Chondrocyte (in vitro differentiated cells): ENCODE measurements at regions not wholly inside any gene's neighbourhood (a gene's known extent, or its start where the extent isn't known, plus 50 kb on each side); places are given as distances from the start of the nearest gene placed in this dataset.
"Not testable (repeated sequence)": the region's sequence is repeated elsewhere in the genome, so short reads cannot be mapped to it uniquely, and the experiment has no call there.

ENCODE experiments used
- DNase-seq: peaks from one replicate; pipeline ENCODE4 v3.0.0; 2021; ENCODE audit warnings: mixed read lengths, low spot score
- H3K27ac Mint-ChIP-seq: one replicate; pipeline ENCODE4 v1.8.0; 2021; ENCODE audit warnings: mild to moderate bottlenecking, moderate library complexity, mixed read lengths; ENCODE audit not compliant: unreplicated experiment
- H3K27me3 Mint-ChIP-seq: 2 replicates; pipeline ENCODE4 v1.8.0; 2021; ENCODE audit warnings: low read depth, mixed read lengths
- H3K36me3 Mint-ChIP-seq: 2 replicates; pipeline ENCODE4 v1.8.0; 2021; ENCODE audit warnings: low read depth, mixed read lengths
- H3K4me1 Mint-ChIP-seq: 2 replicates; pipeline ENCODE4 v1.8.0; 2021; ENCODE audit warnings: low read depth, mild to moderate bottlenecking, mixed read lengths
- H3K4me3 Mint-ChIP-seq: one replicate; pipeline ENCODE4 v1.8.0; 2021; ENCODE audit warnings: mild to moderate bottlenecking, moderate library complexity, mixed read lengths; ENCODE audit not compliant: unreplicated experiment
- H3K9me3 Mint-ChIP-seq: 2 replicates; pipeline ENCODE4 v1.8.0; 2021; ENCODE audit warnings: low read depth, mixed read lengths
- CTCF ChIP-seq: fragments of 200-600 bp; sonication (generic); IDR thresholded peaks from 2 replicates; pipeline ENCODE4 v1.5.0; 2021; ENCODE audit warnings: antibody characterized with exemption, mild to moderate bottlenecking, moderate library complexity

GRCh38 chr3:159378396-159379194, 576.7 kb downstream of the MFSD1 start:
- Mint-ChIP-seq H3K9me3 (no peaks in the 10 kb centered on the region), H3K27me3 (peaks cover 4% of the 10 kb centered on the region), H3K27ac (no peak overlapping the region), H3K4me3 (no peak overlapping the region), H3K4me1 (no peaks in the 10 kb centered on the region), H3K36me3 (no peaks in the 10 kb centered on the region)
- no peak for DNase-seq
- no peak for TF ChIP-seq CTCF

- Mint-ChIP-seq H3K27ac (no peak overlapping the region), H3K9me3 (no peaks in the 10 kb centered on the region), H3K36me3 (no peaks in the 10 kb centered on the region), H3K4me3 (no peak overlapping the region), H3K27me3 (peaks cover 4% of the 10 kb centered on the region), H3K4me1 (no peaks in the 10 kb centered on the region)
- TF ChIP-seq CTCF, result no peak
- DNase-seq, result no peak
Observed at GRCh38 chr3:159380891-159381290, 579.0 kb downstream of the MFSD1 start.

GRCh38 chr3:159390656-159391212, 588.9 kb downstream of the MFSD1 start:
- no peaks in the 10 kb centered on the region for H3K36me3 Mint-ChIP-seq

GRCh38 chr3:159397683-159398082, 591.0 kb upstream of the IL12A start:
- DNase-seq, H3K36me3 Mint-ChIP-seq, H3K27me3 Mint-ChIP-seq, H3K4me3 Mint-ChIP-seq, H3K4me1 Mint-ChIP-seq, H3K27ac Mint-ChIP-seq: not testable (repeated sequence)
- H3K9me3 Mint-ChIP-seq, result peaks cover 15% of the 10 kb centered on the region

More at GRCh38 chr3:159390656-159391212, 588.9 kb downstream of the MFSD1 start:
- no peak for TF ChIP-seq CTCF
- Mint-ChIP-seq H3K4me1 (no peaks in the 10 kb centered on the region), H3K27me3 (peaks cover 3% of the 10 kb centered on the region), H3K4me3 (no peak overlapping the region), H3K9me3 (peaks cover 11% of the 10 kb centered on the region), H3K27ac (no peak overlapping the region)
- no peak for DNase-seq

- DNase-seq, result no peak
- H3K27me3 Mint-ChIP-seq, result no peaks in the 10 kb centered on the region
- peaks cover 10% of the 10 kb centered on the region for H3K9me3 Mint-ChIP-seq
- H3K27ac Mint-ChIP-seq, result no peak overlapping the region
- no peak for TF ChIP-seq CTCF
- no peak overlapping the region for H3K4me3 Mint-ChIP-seq
- no peaks in the 10 kb centered on the region for H3K4me1 Mint-ChIP-seq
- H3K36me3 Mint-ChIP-seq, result no peaks in the 10 kb centered on the region
Observed at GRCh38 chr3:159401069-159401468, 587.6 kb upstream of the IL12A start.

GRCh38 chr3:159409711-159410110, 578.9 kb upstream of the IL12A start:
- not testable (repeated sequence) for H3K27ac Mint-ChIP-seq, H3K27me3 Mint-ChIP-seq, H3K4me1 Mint-ChIP-seq, H3K4me3 Mint-ChIP-seq, H3K36me3 Mint-ChIP-seq, DNase-seq
- H3K9me3 Mint-ChIP-seq, result peaks cover 36% of the 10 kb centered on the region
